Activated naive CD4-positive, alpha-beta T cell treated with anti-CD3 and anti-CD28 coated beads for 36 hours (primary cell): ENCODE measurements at regions not wholly inside any gene's neighbourhood (a gene's known extent, or its start where the extent isn't known, plus 50 kb on each side); places are given as distances from the start of the nearest gene placed in this dataset.
"Not testable (repeated sequence)": the region's sequence is repeated elsewhere in the genome, so short reads cannot be mapped to it uniquely, and the experiment has no call there.

Experiments
- CTCF ChIA-PET: fragments of 350-600 bp; sonication (Branson Sonifier 250); formaldehyde crosslinking; loops from one replicate; lab custom pipeline; 2021; ENCODE audit warnings: antibody characterized with exemption; lab: Charles Lee
- DNase-seq: peaks from one replicate; pipeline ENCODE4 v3.0.0-alpha.2; 2020
- H3K27ac Mint-ChIP-seq: one replicate; pipeline ENCODE4 v1.8.0; 2021; ENCODE audit warnings: mild to moderate bottlenecking, mixed read lengths
- H3K27me3 Mint-ChIP-seq: one replicate; pipeline ENCODE4 v1.8.0; 2021; ENCODE audit warnings: low read depth, mixed read lengths
- H3K36me3 Mint-ChIP-seq: one replicate; pipeline ENCODE4 v1.8.0; 2021; ENCODE audit warnings: low read depth, mixed read lengths
- H3K4me1 Mint-ChIP-seq: one replicate; pipeline ENCODE4 v1.8.0; 2021; ENCODE audit warnings: low read depth, mixed read lengths
- H3K4me3 Mint-ChIP-seq: one replicate; pipeline ENCODE4 v1.8.0; 2021; ENCODE audit warnings: mild to moderate bottlenecking, moderate library complexity, mixed read lengths
- H3K9me3 Mint-ChIP-seq: one replicate; pipeline ENCODE4 v1.8.0; 2021; ENCODE audit warnings: mixed read lengths
- intact Hi-C: fragments of 100-400 bp; cut with micrococcal nuclease; formaldehyde crosslinking; loops from one replicate; pipeline ENCODE4 v1.15.1; 2023

DNA sequence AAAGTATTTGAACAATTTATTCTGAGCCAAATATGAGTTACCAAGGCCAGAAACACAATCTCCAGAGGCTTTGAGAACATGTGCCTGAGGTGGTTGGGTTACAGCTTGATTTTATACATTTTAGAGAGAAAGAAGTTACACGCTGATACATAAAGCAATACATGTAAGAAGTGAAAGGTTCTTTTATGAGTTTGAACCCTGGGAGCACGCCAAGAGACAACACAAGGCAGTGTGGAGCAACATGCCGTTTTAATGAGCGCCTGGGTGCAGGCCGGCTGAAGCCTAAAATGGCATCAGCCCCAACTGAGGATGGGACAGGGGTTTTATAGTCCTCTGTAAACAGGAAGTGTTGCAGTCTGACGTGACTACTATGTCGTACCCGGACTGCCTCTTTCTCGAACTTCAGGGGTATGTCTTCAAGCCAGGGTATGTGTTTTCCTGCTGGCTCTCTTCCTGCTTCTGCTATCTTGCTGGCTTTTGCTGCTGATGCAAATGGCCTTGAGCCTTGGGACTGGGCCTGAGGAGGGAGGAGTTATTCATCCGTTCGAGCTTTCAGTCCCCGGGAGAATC, 193.7 kb downstream of the CYLC2 start:
- no peak for DNase-seq
- H3K36me3 Mint-ChIP-seq, result no peaks in the 10 kb centered on the region
- CTCF ChIA-PET, result no interaction called here
- H3K4me3 Mint-ChIP-seq, result no peak overlapping the region
- no peak overlapping the region for H3K27ac Mint-ChIP-seq
- H3K9me3 Mint-ChIP-seq, result peaks cover 3% of the 10 kb centered on the region
- intact Hi-C loops, result no loop called here
- H3K27me3 Mint-ChIP-seq, result no peaks in the 10 kb centered on the region
- H3K4me1 Mint-ChIP-seq, result no peaks in the 10 kb centered on the region

DNA sequence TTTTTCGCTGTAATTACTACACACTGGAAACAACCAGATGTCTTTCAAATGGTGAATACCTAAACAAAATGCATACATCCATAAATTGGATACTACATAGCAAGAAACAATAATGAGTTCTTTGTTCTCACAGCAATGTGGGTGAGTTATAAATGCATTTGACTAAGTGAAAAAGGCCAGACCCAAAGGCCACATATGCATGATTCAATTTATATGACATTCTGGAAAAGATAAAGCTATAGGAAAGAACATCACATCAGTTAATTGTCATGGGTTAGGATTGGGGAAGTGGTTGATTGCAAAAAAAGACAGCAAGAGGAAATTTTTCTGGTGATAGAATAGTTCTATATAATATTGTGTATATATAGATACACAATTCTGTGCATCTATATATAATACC, 198.9 kb downstream of the CYLC2 start:
- H3K27me3 Mint-ChIP-seq, result no peaks in the 10 kb centered on the region
- H3K4me3 Mint-ChIP-seq, result no peak overlapping the region
- intact Hi-C loops, result no loop called here
- no peaks in the 10 kb centered on the region for H3K4me1 Mint-ChIP-seq
- H3K9me3 Mint-ChIP-seq, result peaks cover 1% of the 10 kb centered on the region
- DNase-seq, result no peak
- CTCF ChIA-PET, result no interaction called here
- no peak overlapping the region for H3K27ac Mint-ChIP-seq
- H3K36me3 Mint-ChIP-seq, result no peaks in the 10 kb centered on the region

DNA sequence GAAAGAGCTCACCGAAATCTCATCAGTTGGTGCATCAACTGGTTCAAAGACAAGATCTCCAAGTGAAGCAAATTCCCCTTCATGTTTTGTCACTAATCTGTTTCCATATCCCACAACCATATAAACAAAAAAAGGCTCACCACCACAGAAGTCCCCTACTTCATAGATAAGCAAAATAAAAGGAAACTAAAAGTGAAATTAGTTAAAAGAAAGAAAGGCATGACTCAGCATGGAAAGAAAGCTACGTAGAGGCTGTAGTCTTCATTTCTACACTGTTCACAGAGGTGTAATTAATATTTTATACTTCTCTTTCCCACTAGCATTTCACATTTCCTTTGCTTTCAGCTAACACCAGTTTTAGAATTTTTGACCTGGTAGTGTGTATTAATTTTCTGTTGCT, 208.0 kb downstream of the CYLC2 start:
- no peaks in the 10 kb centered on the region for H3K27me3 Mint-ChIP-seq
- CTCF ChIA-PET, result interaction anchor here (1.0 kb wide), 1 partner anchor 8 kb away, joined by 4 read pairs; no protein-coding TSS in a partner anchor

DNA sequence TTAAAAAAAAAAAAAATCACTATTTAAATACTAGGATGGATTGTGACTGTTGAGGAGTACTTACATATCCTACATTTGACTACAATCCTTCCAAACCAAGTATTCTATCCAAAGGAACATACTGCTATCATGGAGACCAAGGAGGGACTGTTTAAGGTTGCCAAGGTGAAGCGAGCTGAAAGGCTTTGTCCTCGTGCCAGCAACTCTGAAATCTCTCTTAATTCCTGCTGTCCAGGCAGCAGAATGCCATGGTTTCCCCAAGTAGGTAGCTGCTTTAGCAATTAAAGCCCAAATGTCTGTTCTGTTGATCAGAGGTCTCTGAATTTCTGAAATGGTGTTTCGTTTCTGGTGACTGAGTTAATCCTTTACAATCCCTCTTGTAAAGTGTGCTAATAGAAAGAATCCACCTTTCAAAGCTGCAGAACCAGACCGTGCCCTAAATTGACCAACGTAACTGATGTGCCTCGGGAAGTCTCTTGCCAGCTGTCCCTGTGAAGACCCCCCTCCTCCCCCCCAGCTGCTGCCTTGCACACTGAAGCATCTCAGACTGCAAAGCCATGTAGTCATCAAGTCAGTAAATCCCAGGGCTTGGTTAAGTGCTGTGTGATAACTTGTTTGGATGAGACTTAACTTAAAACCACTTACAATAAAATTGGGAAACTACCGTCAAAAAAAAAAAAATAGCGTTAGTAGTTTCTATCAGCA, 210.9 kb downstream of the CYLC2 start:
- DNase-seq, H3K36me3 Mint-ChIP-seq, H3K4me1 Mint-ChIP-seq, H3K4me3 Mint-ChIP-seq, H3K27me3 Mint-ChIP-seq, CTCF ChIA-PET, H3K27ac Mint-ChIP-seq: not testable (repeated sequence)
- intact Hi-C loops, result loop anchor here (2.0 kb wide), 1 partner anchor 43 kb away; no protein-coding TSS in a partner anchor
- H3K9me3 Mint-ChIP-seq, result peaks cover 19% of the 10 kb centered on the region

More for the DNA sequence above, 208.0 kb downstream of the CYLC2 start:
- DNase-seq, result no peak
- H3K4me1 Mint-ChIP-seq, result no peaks in the 10 kb centered on the region
- H3K36me3 Mint-ChIP-seq, result no peaks in the 10 kb centered on the region
- no peak overlapping the region for H3K27ac Mint-ChIP-seq
- no peak overlapping the region for H3K4me3 Mint-ChIP-seq
- H3K9me3 Mint-ChIP-seq, result peaks cover 2% of the 10 kb centered on the region
- intact Hi-C loops, result no loop called here

DNA sequence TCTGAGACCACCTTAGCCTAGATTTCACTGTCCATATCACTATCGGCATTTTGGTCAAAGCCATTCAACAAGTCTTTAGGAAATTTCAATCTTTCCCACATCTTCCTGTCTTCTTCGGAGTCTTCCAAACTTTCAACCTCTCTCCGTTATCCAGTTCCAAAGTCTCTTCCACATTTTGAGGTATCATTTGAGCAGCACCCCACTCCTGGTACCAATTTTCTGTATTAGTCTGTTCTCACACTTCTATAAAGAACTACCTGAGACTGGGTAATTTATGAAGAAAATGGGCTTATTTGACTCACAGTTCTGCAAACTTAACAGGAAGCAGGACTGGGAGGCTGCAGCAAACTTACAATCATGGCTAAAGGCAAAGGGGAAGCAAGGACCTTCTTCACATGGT, 215.5 kb downstream of the CYLC2 start:
- intact Hi-C loops, result no loop called here

DNA sequence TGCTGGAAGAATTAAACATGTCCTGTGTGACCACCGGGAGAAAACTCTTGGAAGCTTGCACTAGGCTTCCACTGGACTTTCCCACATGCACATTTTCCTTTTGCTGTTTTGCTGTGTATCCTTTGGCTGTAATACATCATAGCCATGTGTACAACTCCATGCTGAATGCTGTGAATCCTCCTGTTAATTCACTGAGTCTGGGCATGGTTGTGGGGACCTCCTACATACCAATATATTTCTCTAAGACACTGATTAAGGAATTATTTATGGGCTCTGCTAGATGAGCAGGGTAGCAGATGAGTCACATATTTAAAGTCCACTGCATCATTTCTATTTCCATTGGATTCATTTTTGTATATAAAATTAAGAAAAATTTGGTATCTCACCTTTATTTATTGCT, 220.1 kb downstream of the CYLC2 start:
- no peaks in the 10 kb centered on the region for H3K36me3 Mint-ChIP-seq
- H3K27me3 Mint-ChIP-seq, result no peaks in the 10 kb centered on the region
- no peak overlapping the region for H3K27ac Mint-ChIP-seq
- no peak for DNase-seq
- CTCF ChIA-PET, result no interaction called here
- H3K9me3 Mint-ChIP-seq, result peaks cover 18% of the 10 kb centered on the region
- intact Hi-C loops, result no loop called here
- no peaks in the 10 kb centered on the region for H3K4me1 Mint-ChIP-seq
- no peak overlapping the region for H3K4me3 Mint-ChIP-seq

More for the DNA sequence above, 215.5 kb downstream of the CYLC2 start:
- no peaks in the 10 kb centered on the region for H3K36me3 Mint-ChIP-seq
- H3K27me3 Mint-ChIP-seq, result no peaks in the 10 kb centered on the region
- no peak for DNase-seq
- H3K4me1 Mint-ChIP-seq, result no peaks in the 10 kb centered on the region
- H3K9me3 Mint-ChIP-seq, result peaks cover 28% of the 10 kb centered on the region
- no peak overlapping the region for H3K4me3 Mint-ChIP-seq
- CTCF ChIA-PET, result no interaction called here
- no peak overlapping the region for H3K27ac Mint-ChIP-seq

DNA sequence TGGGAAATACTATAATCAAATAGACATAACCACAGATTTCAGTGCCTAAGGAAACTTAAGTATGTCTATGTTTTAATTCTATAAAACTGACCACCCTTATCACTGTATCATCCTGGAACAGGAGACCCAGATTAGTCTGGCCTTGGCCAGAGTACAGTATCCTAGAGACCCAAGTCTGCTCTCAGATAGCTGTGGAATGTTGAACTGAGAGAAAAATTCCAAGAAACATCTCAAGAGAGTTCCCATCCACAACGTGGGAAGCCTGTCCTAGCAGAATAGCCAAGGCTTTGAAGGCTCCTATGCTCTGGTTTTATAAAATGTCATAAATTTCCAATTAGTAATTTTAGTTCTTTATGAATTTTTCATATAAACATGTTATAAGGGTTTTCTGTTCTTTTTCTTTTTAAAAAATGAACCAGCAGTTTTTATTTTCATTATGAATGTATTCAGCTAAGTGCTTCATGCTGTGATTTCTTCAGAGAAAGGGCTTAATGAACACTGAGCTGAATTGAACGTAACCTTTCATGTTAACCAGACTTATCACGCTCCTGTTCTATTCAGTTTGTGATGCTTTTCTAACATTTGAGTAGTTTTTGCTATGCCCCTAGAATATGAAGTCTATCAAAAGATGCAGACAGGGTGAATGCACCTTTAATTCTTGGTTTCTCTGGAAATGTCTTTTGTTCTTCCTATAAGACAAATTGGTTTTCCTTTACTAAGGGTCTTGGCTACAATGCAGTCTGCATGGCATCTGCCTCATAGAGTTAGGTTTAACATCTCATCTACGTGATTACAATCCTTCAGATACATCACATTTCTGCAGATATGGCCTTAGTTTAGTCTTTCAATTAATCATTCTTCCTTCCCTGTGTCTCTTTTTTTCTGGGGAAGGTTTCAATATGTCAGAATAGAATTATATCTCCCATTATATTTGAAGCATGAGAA, 230.8 kb downstream of the CYLC2 start:
- Mint-ChIP-seq H3K4me1 (no peaks in the 10 kb centered on the region), H3K36me3 (no peaks in the 10 kb centered on the region), H3K9me3 (no peaks in the 10 kb centered on the region), H3K27ac (no peak overlapping the region), H3K4me3 (no peak overlapping the region), H3K27me3 (no peaks in the 10 kb centered on the region)
- CTCF ChIA-PET, result no interaction called here
- DNase-seq, result no peak
- intact Hi-C loops, result no loop called here

DNA sequence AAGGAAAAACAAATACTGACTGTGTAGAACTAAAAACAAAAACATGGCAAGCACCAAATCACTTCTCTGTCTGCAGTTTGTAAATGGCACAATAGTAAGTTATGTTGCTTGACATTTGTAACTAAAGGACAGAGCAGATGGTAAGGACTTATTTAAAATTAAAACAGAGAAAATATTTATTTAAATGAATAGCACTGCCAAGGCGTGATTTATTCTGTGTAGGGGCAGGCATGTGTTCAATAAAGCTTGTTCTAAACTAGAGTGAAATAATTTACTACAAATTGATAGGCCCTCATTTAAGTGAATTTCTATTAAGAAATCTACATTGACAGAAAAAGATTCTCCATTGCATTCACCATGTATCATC, 231.5 kb downstream of the CYLC2 start:
- Mint-ChIP-seq H3K9me3 (no peaks in the 10 kb centered on the region), H3K27me3 (no peaks in the 10 kb centered on the region), H3K27ac (no peak overlapping the region), H3K36me3 (no peaks in the 10 kb centered on the region), H3K4me3 (no peak overlapping the region), H3K4me1 (no peaks in the 10 kb centered on the region)
- intact Hi-C loops, result no loop called here
- CTCF ChIA-PET, result no interaction called here
- no peak for DNase-seq

DNA sequence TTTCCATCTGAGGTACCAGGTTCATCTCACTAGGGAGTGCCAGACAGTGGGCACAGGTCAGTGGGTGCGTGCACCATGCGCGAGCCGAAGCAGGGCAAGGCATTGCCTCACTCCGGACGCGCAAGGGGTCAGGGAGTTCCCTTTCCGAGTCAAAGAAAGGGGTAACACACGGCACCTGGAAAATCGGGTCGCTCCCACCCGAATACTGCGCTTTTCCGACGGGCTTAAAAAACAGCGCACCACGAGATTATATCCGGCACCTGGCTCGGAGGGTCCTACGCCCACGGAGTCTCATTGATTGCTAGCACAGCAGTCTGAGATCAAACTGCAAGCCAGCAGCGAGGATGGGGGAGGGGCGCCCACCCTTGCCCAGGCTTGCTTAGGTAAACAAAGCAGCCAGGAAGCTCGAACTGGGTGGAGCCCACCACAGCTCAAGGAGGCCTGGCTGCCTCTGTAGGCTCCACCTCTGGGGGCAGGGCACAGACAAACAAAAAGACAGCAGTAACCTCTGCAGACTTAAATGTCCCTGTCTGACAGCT, 242.5 kb downstream of the CYLC2 start:
- H3K36me3 Mint-ChIP-seq, H3K27me3 Mint-ChIP-seq, DNase-seq, H3K4me3 Mint-ChIP-seq, intact Hi-C loops, H3K9me3 Mint-ChIP-seq, H3K4me1 Mint-ChIP-seq, H3K27ac Mint-ChIP-seq, CTCF ChIA-PET: not testable (repeated sequence)

DNA sequence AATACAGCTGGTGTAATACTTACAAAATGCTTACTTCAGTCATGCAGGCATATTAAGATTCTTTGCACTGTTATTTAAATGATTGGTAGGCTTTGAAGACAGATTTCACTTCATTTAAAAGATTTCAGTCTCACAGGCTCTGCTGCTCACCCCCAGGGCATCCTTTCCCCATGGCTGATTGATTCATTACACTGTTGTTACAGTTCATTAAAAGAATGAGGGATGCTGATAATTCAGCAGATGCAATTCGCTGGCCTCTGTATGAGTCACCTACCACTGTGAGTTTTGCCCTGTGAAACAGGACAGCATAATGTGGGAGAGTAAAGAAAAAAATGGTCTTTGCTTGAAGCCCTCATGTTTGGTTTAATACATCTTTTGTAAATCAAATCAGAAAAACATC, 246.9 kb downstream of the CYLC2 start:
- no peak for DNase-seq
- Mint-ChIP-seq H3K36me3 (no peaks in the 10 kb centered on the region), H3K9me3 (peaks cover 7% of the 10 kb centered on the region), H3K27me3 (no peaks in the 10 kb centered on the region), H3K27ac (no peak overlapping the region), H3K4me3 (no peak overlapping the region), H3K4me1 (no peaks in the 10 kb centered on the region)
- intact Hi-C loops, result no loop called here
- CTCF ChIA-PET, result no interaction called here

DNA sequence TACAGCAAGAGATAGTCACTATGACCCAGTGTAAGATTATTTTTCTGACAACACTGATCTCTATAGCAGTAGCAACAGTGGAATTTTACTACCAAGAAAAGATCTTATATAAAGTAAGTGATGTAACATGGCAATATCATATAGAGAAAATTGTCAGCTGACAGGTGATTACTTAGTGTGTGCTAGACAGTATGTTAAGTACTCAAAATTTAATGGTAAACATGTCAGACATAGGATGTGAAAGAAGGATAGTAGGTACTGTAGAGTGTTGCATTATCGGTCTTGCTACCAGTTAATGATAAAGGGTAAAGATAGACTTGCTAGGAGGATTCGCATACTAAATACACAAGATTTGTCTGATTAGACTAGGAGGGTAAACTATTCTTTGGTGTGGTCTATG, 247.4 kb downstream of the CYLC2 start:
- no peak overlapping the region for H3K27ac Mint-ChIP-seq
- H3K9me3 Mint-ChIP-seq, result peaks cover 5% of the 10 kb centered on the region
- no peaks in the 10 kb centered on the region for H3K27me3 Mint-ChIP-seq
- CTCF ChIA-PET, result no interaction called here
- H3K36me3 Mint-ChIP-seq, result no peaks in the 10 kb centered on the region
- no peak for DNase-seq
- no peaks in the 10 kb centered on the region for H3K4me1 Mint-ChIP-seq
- H3K4me3 Mint-ChIP-seq, result no peak overlapping the region
- intact Hi-C loops, result no loop called here

DNA sequence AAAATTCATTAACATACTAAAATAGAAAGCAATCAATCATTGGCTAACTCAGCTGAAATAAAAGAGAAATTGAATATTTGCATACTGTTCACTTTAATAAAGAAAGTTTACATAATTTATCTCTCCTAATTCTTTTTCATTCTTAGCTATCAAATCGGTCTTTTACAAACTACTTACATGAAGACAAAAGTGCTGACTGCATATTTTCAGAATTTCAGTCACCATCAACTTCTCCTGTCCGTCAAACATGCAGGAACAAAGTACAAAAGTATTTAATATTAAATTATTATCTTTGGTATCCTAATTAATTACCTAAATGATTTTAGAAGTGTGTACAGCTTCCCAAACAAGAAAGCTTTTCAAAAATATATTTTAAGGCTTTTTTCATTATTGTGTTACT, 248.4 kb downstream of the CYLC2 start:
- H3K36me3 Mint-ChIP-seq, result no peaks in the 10 kb centered on the region
- no peak overlapping the region for H3K4me3 Mint-ChIP-seq
- H3K27ac Mint-ChIP-seq, result no peak overlapping the region
- intact Hi-C loops, result no loop called here
- no peaks in the 10 kb centered on the region for H3K27me3 Mint-ChIP-seq
- no peak for DNase-seq
- H3K4me1 Mint-ChIP-seq, result no peaks in the 10 kb centered on the region
- peaks cover 5% of the 10 kb centered on the region for H3K9me3 Mint-ChIP-seq
- CTCF ChIA-PET, result no interaction called here
